Left colon (tissue), 2 donors: ENCODE measurements at regions not wholly inside any gene's neighbourhood (a gene's known extent, or its start where the extent isn't known, plus 50 kb on each side); places are given as distances from the start of the nearest gene placed in this dataset.
A peak's percentile ranks its signal among the peaks of the same experiment; 100 is the strongest.
"Not testable (repeated sequence)": the region's sequence is repeated elsewhere in the genome, so short reads cannot be mapped to it uniquely, and the experiment has no call there.

Source experiments
- ATAC-seq: fragments of 200-7000 bp; cut with Tn5 transposase; one replicate; pipeline ENCODE4 v1.9.1; 2020; ENCODE audit warnings: mild to moderate bottlenecking, moderate library complexity
- DNase-seq, 2 donors: peaks; one replicate each; pipeline ENCODE4 v3.0.0-alpha.2; 2020
- intact Hi-C, 2 donors: fragments of 100-400 bp; cut with DNase I in 1 of 2; cut with micrococcal nuclease in 1 of 2; formaldehyde crosslinking; loops; one replicate each; pipeline versions ENCODE4 v1.11.2 to v1.14.0; 2022; cut with DNase I, micrococcal nuclease
- donor health status: DM: no; HTN: no; CAD: no.
- donor health status: DM: yes; HTN: yes; CAD: no.

DNA sequence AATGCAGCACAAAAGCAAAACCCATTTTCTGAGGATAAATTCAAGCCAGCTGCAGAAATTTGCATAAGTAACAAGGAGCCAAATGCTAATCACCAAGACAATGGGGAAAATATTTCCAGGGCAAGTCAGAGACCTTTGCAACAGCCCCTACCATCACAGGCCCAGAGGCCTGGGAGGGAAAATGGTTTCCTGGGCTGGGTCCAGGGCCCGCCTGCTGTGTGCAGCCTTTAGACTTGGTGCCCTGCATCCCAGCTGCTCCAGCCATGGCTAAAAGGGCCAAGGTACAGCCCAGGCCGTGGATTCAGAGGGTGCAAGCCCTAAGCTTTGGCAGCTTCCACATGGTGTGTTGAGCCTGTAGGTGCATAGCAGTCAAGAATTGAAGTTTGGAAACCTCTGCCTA, 309.5 kb upstream of the SGCG start:
- DNase-seq = no peak
- intact Hi-C loops = no loop called here
- no peak for ATAC-seq

DNA sequence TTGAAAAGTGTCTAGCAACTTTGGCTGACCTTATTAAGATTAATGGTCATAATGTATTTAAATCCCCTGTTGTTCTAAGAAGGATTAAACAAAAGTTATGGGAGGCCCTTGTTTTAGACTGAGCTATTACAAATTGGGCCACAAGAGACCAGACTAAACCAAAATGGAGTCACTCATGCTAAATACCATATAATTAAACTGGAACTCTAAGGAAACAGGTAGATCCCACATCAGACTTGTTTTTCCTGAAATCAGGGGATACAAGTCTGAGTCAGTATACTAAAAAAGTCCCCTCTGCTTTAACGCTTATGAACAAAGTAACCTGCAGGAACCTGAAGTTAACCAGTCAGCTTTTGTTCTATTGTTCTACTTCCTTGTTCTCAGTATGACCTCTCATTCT, 305.9 kb upstream of the SGCG start:
- ATAC-seq (no peak), DNase-seq (no peak)
- intact Hi-C loops = no loop called here

DNA sequence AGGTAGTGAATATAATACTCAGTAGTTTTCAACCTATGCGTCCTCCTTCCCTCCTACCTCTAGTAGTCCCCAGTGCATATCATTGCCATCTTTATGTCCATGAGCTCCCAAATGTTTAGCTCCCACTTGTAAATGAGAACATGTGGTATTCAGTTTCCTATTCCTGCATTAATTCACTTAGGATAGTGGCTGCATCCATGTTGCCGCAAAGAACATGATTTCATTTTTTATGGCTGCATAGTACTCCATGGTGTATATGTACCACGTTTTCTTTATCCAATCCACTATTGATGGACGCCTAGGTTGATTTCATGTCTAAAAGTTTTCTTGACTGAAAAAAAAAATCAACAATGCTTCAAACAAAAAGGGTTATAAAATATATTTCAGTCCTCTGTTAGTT, 303.4 kb upstream of the SGCG start:
- intact Hi-C loops = no loop called here

DNA sequence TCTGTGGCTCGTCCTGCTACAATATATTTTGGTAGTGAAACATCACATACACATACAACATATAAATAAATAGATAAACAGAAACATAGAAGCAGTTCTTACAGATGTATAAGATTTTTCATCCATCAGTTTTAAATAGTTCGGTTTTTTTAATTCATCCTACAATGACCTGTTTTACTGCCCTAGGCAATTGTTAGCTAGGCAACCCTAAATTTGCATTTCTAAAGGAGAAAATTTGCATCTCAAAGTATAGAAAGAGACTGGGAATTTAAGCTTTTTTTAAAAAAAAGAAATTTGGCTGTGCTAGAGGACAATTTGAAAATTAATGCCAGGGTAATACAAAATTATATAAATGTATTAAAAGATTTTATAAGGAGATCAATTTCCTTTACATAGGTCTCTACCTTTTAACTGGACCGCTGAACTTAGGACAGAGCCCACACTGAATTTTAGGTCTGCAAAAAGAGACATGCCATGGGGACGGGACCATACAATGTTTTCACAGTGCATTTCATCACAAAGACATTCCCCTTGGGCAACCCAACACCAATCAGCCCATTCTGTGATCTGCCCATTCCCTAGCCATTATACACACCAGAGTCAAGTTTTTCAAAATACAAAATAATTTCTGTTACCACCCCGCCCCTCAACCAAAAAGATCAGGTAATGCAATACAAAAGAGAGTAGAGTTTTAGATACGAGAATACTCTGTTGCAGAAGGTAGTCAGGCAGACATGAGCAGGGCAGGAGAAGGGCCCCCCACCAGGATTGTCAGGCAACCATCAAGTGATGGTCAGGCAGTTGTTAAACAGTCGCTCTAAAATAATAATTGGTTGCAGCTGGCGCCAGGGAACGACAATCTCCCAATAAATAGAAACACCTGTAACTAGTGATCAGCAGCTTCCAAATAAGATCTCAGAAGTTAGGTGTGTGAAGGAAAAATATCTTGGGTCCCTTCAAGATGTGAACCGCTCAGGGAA, 299.7 kb upstream of the SGCG start:
- ATAC-seq (no peak), DNase-seq (no peak)
- intact Hi-C loops = no loop called here

More for the DNA sequence above, 303.4 kb upstream of the SGCG start:
- DNase-seq (no peak), ATAC-seq (no peak)

DNA sequence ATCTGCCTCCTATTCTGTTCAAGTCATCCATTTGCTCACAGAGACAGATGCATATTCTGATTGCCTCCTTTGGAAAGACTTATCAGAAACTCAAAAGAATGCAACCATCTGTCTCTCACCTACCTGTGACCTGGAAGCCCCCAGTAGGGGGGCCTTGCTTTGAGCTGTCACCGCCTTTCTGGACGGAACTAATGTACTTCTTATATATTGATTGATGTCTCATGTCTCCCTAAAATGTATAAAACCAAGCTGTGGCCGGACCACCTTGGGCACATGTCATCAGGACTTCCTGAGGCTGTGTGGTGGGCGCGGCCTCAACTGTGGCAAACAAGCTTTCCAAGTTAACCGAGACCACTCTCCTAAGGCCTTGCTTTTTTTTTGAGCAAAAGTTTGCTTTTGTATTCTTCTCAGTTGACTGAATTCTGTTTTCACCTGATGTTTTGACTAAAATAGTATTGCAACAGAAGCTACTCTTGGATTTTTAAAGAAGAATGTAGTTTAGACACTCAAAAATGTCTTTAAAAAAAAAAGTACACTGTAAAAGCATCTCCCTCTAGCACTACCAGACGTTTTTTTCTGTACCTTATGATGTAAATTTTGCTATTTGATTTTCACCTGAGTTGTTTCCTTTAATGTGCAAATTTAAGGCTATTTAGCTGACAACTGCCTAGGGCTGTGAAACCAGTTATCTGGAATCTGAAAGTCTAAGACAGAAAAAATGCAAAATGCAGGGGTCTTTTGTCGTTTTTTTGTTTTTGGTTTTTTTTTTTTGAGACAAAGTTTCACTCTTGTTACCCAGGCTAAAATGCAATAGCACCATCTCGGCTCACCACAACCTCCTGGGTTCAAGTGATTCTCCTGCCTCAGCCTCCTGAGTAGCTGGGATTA, 298.8 kb upstream of the SGCG start:
- intact Hi-C loops, ATAC-seq, DNase-seq: not testable (repeated sequence)

DNA sequence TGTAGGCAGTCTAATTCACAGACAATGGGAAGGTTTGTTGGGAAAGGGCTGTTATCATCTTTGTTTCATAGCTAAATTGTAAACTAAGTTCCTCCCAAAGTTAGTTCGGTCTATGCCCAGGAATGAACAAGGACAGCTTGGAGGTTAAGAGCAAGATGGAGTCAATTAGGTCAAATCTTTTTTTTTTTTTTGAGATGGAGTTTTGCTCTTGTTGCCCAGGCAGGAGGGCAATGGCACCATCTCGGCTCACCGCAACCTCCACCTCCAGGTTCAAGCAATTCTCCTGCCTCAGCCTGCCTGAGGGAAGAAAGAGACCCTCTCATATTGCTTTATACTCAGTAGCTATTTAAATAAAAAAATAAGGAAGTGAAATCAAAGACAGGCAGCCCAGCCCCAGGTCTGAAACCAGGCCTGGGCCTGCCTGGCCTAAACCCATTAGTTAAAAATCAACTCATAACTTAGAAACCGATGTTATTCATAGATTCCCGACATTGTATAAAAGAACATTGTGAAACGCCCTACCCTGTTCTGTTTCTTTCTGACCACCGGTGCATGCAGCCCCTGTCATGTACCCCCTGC, 297.4 kb upstream of the SGCG start:
- intact Hi-C loops = no loop called here
- DNase-seq = peak in 1 of 2 donors; percentile 12
- ATAC-seq = no peak

DNA sequence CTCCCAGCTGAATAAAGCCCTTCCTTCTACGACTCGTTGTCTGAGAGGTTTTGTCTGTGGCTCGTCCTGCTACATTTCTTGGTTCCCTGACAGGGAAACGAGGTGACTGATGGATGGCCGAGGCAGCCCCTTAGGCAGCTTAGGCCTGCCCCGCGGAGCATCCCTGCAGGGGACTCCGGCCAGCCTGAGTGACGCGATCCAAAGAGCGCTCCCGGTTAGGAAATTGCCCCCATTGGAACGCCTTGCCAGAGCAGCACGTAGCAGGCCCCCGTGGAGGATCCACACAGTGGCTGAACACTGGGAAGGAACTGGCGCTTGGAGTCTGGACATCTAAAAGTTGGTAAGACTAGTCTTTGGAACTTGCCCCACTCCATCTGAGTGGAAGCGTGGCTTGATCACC, 296.8 kb upstream of the SGCG start:
- DNase-seq = no peak
- no peak for ATAC-seq
- intact Hi-C loops = no loop called here

DNA sequence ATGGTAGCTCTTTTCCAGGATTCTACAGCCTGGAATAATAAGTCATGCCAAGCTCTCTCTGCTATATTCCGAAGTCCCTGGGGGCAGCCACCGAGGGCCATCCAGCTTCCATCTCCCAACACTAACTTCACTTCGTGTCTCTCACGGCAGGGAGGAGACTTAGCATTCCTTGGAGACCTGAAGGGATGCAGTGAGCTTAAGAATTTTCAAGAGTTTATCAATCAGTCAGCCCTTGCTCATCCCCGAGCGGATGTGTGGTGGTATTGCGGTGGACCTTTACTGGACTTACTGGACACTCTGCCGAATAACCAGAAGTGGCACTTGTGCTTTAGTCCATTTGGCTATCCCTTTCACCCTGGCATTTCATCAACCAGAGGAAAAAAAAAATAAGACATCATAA, 294.7 kb upstream of the SGCG start:
- intact Hi-C loops, ATAC-seq, DNase-seq: not testable (repeated sequence)

DNA sequence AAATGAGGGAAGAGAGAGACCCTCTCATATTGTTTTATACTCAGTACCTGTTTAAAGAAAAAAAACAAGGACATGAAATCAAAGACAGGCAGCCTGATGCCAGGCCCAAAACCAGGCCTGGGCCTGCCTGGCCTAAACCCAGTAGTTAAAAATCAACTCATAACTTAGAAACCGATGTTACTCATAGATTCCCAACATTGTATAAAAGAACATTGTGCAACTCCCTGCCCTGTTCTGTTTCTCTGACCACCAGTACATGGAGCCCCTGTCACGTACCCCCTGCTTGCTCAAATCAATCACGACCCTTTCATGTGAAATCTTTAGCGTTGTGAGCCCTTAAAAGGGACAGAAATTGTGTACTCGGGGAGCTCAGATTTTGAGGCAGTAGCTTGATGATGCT, 291.4 kb upstream of the SGCG start:
- intact Hi-C loops, DNase-seq, ATAC-seq: not testable (repeated sequence)

DNA sequence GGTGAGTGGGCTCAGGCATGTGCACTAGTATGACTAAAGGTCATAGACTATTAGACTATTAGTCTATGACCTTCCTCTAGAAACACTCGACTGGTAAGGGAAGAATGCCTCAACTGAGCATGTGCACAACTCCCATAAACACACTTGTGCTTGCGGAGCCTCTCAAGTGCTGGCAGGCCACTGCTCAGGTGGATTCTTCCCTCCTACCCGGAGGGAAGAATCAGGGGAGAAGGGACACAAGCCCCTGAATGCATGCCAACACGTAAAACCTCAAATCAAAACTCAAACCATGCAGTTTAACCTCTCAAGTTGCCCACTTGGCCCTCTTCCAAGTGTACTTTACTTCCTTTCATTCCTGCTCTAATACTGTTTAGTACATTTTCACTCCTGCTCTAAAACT, 287.6 kb upstream of the SGCG start:
- intact Hi-C loops = no loop called here
- DNase-seq (no peak), ATAC-seq (peak; percentile 6)

DNA sequence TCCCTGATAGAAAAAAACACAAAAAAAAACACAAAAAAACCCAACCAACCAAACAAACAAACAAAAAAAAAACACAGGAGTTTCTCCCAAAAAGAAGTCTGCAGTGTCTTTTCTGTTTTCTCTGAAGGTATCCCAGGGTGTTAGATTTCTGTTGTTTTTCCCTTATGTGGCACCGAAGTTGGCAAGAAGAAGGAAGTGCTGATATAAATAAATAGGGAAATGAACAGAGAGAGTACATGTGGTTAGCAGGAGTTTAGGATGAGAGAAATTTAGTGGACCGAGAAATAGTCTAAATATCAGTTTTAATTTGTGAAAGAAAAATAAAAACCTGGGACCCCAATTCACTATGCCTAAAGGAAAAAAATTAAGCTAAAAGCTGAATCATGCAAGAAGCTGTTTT, 287.0 kb upstream of the SGCG start:
- intact Hi-C loops = no loop called here
- peak; percentile 56 for ATAC-seq

DNA sequence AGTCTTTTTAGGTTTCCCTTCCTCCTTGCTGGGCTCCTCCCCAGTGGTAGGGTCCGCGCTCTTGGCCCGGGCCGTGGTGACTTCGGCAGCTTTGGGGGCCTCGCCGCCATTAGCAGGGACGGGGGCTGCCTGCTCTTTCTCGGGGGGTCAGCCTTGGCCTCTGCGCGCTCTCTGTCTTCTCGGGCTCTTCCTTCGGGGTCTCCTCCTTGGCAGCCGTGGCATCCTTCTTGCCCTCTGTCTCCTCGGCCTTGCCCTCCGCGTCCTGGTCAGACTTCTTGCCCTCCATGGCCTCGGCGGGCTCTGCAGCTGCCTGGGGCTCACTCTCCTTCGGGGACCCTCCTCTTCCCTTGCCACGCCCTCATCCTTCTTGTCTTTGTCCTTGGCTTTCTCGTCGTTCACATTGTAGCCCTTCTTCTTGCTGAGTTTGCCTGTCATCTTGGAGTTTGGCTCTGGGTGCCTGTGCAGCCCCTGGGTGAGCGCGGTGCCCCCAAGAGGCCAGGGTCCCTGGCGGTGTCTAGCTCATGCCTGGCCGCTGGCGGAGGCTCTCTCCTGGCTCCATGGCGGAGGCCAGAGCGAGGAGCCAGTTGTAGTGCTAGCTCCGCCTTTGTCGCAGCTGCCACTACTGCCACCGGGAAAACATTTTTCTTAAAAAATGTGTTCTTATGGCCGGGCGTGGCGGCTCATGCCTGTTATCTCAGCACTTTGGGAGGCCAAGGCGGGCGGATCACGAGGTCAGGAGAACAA, 283.0 kb upstream of the SGCG start:
- intact Hi-C loops = no loop called here
- DNase-seq = no peak
- ATAC-seq = no peak

More for the DNA sequence above, 287.0 kb upstream of the SGCG start:
- DNase-seq = no peak

DNA sequence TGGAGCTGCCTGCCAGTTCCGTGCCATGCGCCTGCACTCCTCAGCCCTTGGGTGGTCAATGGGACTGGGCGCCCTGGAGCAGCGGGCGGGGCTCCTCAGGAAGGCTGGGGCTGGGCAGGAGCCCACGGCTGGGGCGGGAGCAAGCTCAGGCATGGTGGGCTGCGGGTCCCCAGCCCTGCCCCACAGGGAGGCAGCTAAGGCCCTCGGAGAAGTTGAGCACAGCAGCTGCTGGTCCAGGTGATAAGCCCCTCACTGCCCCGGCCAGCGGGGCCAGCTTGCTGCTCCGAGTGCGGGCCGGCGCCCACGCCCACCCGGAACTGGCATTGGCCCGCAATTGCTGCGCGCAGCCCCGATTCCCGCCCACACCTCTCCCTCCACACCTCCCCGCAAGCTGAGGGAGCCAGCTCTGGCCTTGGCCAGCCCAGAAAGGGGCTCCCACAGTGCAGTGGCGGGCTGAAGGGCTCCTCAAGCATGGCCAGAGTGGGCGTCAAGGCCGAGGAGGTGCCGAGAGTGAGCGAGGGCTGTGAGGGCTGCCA, 280.3 kb upstream of the SGCG start:
- DNase-seq, intact Hi-C loops, ATAC-seq: not testable (repeated sequence)

DNA sequence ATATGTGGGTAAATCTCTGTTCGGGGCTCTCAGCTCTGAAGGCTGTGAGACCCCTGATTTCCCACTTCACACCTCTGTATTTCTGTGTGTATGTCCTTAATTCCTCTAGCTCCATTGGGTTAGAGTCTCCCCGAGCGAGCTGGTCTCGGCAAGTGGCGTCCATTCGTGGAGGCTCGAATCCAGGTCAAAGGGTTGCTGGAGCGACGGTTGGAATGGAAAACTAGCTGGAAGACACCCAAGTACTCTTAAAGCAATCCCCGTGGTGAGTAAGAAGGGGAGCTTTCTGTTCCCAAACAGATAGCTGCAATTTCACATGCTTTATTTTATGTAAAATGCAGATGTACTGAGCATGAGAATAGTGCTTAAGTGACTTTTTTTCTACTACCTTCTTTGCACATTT, 277.5 kb upstream of the SGCG start:
- no peak for ATAC-seq
- intact Hi-C loops = no loop called here

DNA sequence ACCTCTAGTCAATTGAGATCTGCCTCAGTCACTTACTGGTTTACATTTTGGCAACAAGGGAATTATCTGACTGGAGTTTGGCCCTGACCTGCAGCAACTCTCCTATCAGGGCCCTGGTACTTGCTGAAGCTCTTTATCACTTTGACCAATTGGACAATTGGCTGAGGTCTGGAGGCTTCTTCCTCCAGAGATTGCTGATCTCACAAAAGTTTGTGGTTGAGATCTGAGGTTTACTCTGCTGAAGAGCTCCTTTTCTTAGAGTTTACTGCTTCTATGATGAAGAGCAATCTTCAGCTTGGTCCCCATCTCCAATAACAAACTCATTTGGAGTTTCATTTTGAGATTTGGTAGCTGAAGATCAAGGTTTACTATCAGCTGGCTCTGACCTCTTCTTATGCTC, 276.9 kb upstream of the SGCG start:
- DNase-seq = no peak
- no peak for ATAC-seq
- intact Hi-C loops = no loop called here

More for the DNA sequence above, 277.5 kb upstream of the SGCG start:
- no peak for DNase-seq

DNA sequence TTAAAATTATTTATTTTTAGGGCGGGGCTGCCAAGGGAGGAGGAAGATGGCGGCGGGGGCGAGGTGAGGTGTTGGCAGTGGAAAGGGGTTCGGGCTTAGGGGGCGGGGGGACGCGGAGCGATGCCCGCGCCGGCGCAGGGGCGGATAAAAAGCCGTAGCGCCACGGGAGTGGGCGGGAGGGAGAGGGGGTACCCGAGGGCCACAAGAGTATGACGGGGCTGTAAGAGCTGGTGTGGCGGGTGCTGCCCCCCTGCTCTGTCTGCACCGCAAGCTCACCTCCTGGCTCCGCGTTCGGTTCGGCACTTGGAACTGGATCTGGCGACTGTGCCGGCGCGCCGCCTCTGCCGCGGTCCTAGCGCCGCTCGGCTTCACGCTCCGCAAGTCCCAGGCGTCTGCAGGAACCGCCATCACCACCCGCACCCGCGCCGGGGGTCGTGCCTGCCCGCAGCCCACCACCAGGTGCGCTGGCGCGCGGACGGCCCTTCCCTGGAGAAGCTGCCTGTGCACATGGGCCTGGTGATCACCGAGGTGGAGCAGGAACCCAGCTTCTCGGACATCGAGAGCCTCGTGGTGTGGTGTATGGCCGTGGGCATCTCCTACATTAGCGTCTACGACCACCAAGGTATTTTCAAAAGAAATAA, 265.2 kb upstream of the SGCG start:
- peak; percentile 55 to 70 for DNase-seq
- intact Hi-C loops = no loop called here
- peak; percentile 80 for ATAC-seq

DNA sequence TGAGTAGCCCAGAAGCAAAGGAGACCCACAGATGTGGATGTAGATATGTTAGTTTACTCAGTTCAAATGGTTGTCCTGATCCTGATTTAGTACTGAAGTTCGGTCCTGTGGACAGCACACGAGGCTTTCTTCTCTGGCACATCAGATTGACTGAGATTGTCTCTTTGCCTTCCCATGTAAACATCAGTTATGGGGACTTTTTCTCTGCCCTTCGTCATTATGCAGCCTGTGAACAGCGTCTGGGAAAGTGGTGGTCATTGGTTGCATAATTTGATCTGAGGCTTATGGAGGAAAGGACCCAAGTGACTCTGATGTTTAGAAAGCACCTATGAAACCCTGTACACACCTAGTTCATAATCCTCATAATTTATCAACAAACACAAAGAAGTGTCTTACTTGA, 264.5 kb upstream of the SGCG start:
- intact Hi-C loops, DNase-seq, ATAC-seq: not testable (repeated sequence)
